ENCODE measurements at regions not wholly inside any gene's neighbourhood (a gene's known extent, or its start where the extent isn't known, plus 50 kb on each side); places are given as distances from the start of the nearest gene placed in this dataset.

DNA sequence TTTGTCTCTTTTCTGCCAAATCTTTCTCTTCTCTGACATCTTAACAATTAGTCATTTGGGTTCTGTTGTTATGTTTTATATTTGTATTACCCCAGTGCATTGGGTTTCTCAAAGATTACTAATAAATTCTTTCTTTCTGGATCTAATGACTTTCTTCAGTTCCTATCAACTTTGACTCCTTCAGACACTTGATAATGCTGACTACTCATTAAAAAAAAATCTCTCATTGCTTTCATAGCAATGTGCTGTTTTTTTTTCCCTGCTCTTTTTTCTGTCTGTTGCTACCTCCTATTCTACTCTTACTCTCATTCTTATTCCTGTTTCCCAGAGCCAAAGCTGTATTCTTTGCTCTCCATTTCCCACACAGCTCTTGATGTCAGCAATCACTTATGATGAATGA, 81.3 kb upstream of the MAP3K7 start:
- TF ChIP-seq, protein P1, sequence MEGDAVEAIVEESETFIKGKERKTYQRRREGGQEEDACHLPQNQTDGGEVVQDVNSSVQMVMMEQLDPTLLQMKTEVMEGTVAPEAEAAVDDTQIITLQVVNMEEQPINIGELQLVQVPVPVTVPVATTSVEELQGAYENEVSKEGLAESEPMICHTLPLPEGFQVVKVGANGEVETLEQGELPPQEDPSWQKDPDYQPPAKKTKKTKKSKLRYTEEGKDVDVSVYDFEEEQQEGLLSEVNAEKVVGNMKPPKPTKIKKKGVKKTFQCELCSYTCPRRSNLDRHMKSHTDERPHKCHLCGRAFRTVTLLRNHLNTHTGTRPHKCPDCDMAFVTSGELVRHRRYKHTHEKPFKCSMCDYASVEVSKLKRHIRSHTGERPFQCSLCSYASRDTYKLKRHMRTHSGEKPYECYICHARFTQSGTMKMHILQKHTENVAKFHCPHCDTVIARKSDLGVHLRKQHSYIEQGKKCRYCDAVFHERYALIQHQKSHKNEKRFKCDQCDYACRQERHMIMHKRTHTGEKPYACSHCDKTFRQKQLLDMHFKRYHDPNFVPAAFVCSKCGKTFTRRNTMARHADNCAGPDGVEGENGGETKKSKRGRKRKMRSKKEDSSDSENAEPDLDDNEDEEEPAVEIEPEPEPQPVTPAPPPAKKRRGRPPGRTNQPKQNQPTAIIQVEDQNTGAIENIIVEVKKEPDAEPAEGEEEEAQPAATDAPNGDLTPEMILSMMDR (optimal IDR thresholded peaks at IDR 0.05 in 1 of 3, IDR thresholded peaks at IDR 0.05 in 1 of 3, conservative IDR thresholded peaks at IDR 0.05 in 1 of 3; ENCODE audit: extremely low read depth in 1 of 3, insufficient read depth in 2 of 3, low read length in 3 of 3): no peak
- no peak for TF ChIP-seq EZH2 (IDR thresholded peaks at IDR 0.05; ENCODE audit: low read length)

All from keratinocyte (primary cell).